ENCODE measurements at regions not wholly inside any gene's neighbourhood (a gene's known extent, or its start where the extent isn't known, plus 50 kb on each side); places are given as distances from the start of the nearest gene placed in this dataset.
A peak's percentile ranks its signal among the peaks of the same experiment; 100 is the strongest.

- no peak overlapping the region for H3K4ac ChIP-seq (ENCODE audit: low read depth, low read length)
- TF ChIP-seq CTCF (conservative IDR thresholded peaks at IDR 0.05) = no peak
- Mint-ChIP-seq H3K27ac (no peak overlapping the region; a peak in 1 of 7 replicates), H3K36me3 (ENCODE audit: insufficient read depth in 1 of 3, low read depth in 3 of 3) (no peaks in the 10 kb centered on the region; a peak in 1 of 7 replicates), H3K27me3 (ENCODE audit: low read depth) (no peaks in the 10 kb centered on the region), H3K4me1 (peaks cover 7 to 18% of the 10 kb centered on the region in 2 experiments; a peak in 3 of 4 replicates), H3K9me3 (no peaks in the 10 kb centered on the region; a peak in 1 of 5 replicates), H3K4me3 (no peak overlapping the region)
- H3K9me3 ChIP-seq (ENCODE audit: control insufficient read depth, low read depth, low read length) = no peaks in the 10 kb centered on the region
- peaks cover 3% of the 10 kb centered on the region; the same call in 1 of the 2 replicates for H3K4me1 ChIP-seq (ENCODE audit: insufficient read depth, low read length)
- H3T11ph ChIP-seq (ENCODE audit: low read length) = no peak overlapping the region
- WGBS (ENCODE audit: extremely low coverage, insufficient read length, low lambda C conversion rate) = no CpG with 5 or more reads among the region's 5 CpGs
- no peak overlapping the region for H3K9ac ChIP-seq (ENCODE audit: extremely low read depth, insufficient read length, low read length)
- no peak overlapping the region for H3K18ac ChIP-seq (ENCODE audit: insufficient read length, low read depth, low read length)
- H2BK12ac ChIP-seq (ENCODE audit: insufficient read length, low read depth, low read length) = no peak overlapping the region
- no peak overlapping the region for H3K23ac ChIP-seq (ENCODE audit: insufficient read length, low read depth, low read length)
- H2AK5ac ChIP-seq (ENCODE audit: insufficient read length, low read length) = no peak overlapping the region
- DNase-seq = peak; percentile 48
- H3K56ac ChIP-seq (ENCODE audit: insufficient read length, low read depth, low read length) = no peak overlapping the region
- H3K4me2 ChIP-seq (ENCODE audit: insufficient read depth, insufficient read length, low read length) = no peak overlapping the region
- no peak overlapping the region for H4K5ac ChIP-seq (ENCODE audit: insufficient read length, low read depth, low read length)
- no peaks in the 10 kb centered on the region for H3K27me3 ChIP-seq (ENCODE audit: insufficient read depth, low read length)
- no peaks in the 10 kb centered on the region for H3K23me2 ChIP-seq (ENCODE audit: insufficient read length, low read depth, low read length, poor library complexity, severe bottlenecking)
- H2BK5ac ChIP-seq (ENCODE audit: insufficient read length, low read length) = no peak overlapping the region
- no peaks in the 10 kb centered on the region for H3K79me2 ChIP-seq (ENCODE audit: insufficient read depth, low read length)
- no peak overlapping the region for H2BK20ac ChIP-seq (ENCODE audit: low read depth, low read length, poor library complexity, severe bottlenecking)
- H3K14ac ChIP-seq (ENCODE audit: insufficient read depth, low read length) = no peak overlapping the region
- no peak overlapping the region for H4K8ac ChIP-seq (replicated peaks; ENCODE audit: insufficient read length, low read depth, low read length)
- H4K91ac ChIP-seq (ENCODE audit: insufficient read length, low read depth, low read length) = no peak overlapping the region
- H4K20me1 ChIP-seq (ENCODE audit: control insufficient read depth, insufficient read depth, insufficient read length) = no peaks in the 10 kb centered on the region
- no peak overlapping the region for H2BK120ac ChIP-seq (ENCODE audit: low read depth, low read length, poor library complexity, severe bottlenecking)
- no peaks in the 10 kb centered on the region for H3K79me1 ChIP-seq (ENCODE audit: insufficient read depth, low read depth, low read length, poor library complexity, severe bottlenecking)
- no peak overlapping the region for H2AFZ ChIP-seq (ENCODE audit: low read length)
- H3K27ac ChIP-seq (ENCODE audit: insufficient read length, low read depth, low read length) = no peak overlapping the region
- no peak overlapping the region for H2BK15ac ChIP-seq (ENCODE audit: low read depth, low read length)
Observed at GRCh38 chr18:73408469-73408868, 540.7 kb upstream of the NETO1 start.

Data from H9 (cell line).